GM18907 (cell line): ENCODE measurements at regions not wholly inside any gene's neighbourhood (a gene's known extent, or its start where the extent isn't known, plus 50 kb on each side); places are given as distances from the start of the nearest gene placed in this dataset.

Experiments used
- ATAC-seq: cut with Tn5 transposase; IDR thresholded peaks from one replicate; pipeline ENCODE4 v1.9.1; 2021; ENCODE audit warnings: mild to moderate bottlenecking, moderate library complexity; ENCODE audit not compliant: unreplicated experiment

DNA sequence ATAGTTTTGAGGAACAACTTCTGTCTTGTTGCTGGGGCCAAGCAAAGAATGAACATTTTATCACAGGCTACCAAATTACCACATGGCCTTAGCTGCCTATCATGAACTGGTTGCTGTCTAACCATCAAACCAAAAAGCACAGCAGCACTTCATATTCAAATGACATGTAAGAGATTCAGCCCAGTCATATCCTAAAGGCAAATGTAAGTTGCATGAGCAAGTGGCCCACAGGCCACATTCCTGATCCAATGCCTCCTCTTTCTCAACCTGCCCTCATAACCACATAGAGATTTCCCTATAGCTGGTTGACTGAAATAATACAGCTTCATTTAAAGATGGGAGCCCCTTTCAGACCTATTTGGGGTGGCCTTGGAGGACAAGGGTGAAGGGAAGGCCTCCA lies 572.3 kb downstream of the IRS1 start:
- ATAC-seq: no peak

DNA sequence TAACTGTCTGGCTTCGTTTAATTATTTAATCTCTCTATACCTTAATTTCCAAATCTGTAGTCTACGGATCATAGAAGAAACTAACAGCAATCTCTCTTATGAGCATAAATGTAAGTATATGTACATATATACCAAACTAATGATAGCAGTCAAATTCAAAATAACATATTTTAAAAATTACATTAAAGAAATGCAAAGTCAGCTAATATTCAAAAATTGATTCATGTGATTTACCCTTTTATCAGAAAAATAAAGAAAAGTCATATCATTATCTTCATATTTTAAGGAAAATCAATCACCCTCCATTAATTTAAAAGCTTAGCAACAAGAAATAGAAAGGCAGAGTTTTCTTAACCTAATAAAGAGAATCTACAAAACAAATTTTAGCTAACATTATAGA lies 575.9 kb downstream of the IRS1 start:
- no peak for ATAC-seq

DNA sequence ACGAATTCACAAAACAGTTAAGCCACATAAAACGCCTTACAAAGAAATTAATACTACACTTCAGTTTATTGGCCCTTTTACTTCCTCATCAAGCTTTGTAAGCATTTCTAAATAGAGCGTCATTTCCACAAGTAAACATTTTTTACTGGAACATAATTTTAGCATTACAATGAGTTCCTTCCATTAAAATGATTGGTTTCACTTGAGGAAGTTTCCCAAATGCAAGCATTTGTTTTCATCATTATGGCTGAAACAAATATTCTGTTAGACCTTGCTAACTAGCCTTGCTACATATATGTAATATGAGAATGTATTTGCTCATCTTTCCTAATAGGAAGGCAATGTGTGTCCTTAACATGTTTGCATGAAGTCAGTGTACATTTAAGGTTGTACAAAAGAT lies 579.1 kb downstream of the IRS1 start:
- no peak for ATAC-seq

DNA sequence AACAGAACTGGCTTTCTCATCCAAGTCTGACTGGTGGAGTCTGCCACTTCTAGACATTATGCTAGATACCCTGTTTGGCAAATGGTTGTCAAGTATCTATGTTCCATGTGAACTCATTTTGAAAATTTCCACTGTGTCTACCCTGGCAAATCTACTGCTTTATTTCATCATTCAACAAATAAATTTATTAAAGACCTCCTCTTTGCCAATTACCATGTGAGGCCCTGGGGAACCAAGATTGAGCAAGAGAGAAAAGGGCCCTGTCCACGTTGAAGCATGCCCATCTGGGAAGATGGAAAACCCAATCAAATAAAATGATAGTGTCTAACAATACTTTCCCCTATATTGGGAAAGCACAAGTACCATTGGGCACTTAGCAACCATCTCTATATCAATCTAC lies 582.4 kb downstream of the IRS1 start:
- no peak for ATAC-seq

DNA sequence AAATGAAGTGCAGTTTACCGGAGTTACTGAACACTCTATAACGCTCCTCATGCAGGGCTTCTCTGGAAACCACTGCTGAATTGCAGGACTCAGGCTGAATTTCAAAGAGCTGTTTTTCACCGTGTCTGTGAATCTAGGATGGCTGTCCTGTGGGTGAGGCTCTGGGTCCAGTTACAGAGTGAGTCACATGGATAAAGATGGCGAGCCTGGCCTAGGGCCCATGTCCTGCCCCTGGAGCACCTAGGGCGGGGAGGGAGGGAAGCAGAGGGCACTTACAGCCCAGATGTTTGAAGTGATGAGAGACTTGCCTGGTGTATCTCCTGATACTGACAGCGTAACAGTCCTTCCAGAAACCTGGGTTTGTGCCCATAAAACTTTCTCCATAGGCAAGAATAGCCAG lies 583.0 kb downstream of the IRS1 start:
- no peak for ATAC-seq

DNA sequence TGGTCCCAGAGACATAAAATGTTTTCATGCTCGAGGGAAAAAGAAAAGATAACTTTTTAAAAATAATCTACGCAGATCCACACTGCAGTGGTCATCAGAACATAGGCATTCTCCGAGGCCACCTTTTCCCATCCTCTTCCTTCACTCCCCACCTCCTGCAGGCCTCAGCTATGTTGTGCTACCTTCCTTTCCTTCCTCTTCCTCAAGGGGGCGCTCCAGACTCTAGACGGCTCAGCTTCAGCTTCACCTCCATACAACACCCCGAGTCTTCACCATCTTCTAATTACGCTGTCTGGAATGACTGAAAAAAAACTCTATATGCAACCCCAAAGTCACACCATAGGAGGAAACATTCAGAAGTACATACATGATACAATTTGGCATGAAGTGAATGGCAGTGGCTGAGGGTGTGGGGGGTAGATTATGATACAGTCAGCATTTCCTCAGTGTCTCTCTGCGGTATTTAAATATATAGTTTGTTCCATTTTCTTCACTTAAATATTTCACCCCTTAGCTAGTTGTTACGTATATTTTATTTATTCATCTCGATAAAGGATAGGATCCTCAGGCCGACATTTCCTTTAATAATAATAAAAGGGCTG lies 583.6 kb downstream of the IRS1 start:
- peak; percentile 87 for ATAC-seq

DNA sequence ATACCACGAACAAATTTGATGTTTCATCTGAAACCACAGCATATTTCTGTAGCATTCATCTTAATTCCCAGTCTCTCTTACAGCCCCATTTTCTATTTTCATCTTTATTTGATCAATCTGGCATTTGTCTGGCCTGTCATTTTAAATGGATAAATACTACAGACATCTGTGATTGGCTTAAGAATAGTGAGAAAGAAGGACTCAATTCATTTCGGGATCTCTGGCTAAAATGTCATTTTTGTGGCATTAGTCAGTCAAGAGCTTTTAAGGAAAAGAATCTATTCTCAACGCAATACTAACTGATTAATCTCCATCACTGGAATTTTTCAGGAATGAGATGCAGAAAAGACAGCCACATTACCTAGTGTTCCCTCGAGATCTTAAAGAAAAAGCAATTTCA lies 585.9 kb downstream of the IRS1 start:
- ATAC-seq: no peak

DNA sequence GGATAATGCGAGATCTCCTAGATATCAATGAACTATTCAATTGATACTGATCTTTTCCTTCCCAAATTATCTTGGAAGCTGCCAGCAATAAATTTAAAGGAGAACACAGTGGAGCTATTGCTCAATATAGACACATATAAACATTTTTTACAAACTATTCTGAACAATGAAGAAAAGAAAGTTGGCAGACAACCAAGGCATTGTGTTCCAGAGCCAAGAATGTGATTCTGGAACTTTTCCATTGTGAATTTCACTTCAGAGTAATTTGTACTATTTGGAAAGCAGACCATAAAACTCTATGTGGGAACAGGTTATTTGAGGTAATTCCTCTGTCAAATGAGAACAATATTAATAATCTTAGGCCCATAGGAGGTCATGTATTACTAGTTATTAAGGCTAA lies 588.2 kb downstream of the IRS1 start:
- ATAC-seq: no peak

DNA sequence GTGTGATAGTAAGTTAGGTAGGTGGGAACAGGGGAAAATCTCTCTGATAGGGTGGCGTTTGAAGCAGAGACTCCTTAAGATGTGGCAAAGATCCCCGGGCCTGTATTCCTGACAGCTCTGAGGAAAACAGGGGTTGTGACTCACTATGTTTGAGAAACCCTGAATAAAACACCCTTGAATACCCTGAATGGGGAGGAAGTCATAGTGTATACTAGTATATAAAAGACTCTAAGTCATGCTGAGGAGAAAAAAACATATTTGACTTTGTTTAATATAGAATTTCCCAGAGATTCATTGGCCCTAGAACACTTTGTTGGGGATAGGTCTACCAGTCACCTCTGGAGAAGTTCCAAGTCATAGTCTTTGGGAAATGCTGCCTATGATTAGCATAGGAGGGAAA lies 590.9 kb downstream of the IRS1 start:
- ATAC-seq: no peak

DNA sequence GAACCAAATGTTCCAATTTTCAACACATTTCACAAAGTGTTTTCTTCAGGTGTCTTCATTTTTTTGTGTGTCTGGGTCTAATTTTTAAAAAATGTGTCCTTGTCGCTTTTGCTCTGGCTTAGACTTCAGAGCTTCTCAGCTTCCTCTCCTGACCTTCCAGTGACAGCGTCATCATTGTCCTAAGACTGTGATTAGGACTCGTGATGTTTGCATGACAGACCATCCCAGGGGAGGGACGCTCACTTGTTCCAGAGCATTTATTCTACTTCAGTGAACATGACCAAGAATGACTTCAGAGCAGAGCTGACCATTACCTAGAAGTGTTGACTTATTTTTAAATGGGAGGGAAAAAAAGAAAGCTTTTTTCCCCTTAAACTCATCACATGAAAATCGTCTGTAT lies 591.9 kb downstream of the IRS1 start:
- ATAC-seq: no peak

DNA sequence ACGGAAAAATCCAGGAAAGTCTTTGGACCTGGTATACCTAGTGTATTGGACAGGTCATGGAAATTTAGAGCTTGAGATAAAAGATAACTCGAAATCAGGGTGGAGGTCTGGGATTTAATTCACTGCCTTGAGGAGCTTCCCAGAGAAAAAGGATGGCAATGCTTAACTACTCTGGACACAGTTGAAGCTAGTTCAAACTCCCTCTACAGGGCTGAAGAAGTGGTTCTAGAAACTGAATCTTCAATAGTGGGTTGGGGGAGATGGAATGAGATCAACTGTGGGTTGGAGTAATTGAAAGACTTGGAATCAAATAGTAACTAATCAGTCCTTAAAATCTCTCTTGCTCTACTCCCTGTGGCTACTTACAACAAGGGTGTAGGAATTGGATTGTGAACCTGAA lies 600.1 kb downstream of the IRS1 start:
- no peak for ATAC-seq

DNA sequence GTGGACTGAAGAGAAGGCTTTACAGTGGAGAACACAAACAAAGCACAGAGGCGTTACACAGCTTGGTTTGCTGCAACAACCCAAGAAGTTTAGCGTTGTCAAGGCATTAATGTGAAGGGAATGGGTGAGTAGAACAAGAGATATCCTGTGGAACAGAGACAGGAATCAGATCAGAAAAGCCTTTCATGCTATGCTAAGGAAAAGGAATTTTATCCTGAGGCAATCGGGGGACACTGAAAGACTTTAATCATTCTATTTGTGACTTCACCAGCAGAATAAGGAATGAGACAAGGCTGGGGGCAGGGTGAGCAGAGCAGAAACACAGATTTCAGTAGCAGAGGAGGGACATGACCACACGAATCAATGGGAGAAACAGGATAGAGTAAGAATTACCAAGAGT lies 600.7 kb downstream of the IRS1 start:
- no peak for ATAC-seq

DNA sequence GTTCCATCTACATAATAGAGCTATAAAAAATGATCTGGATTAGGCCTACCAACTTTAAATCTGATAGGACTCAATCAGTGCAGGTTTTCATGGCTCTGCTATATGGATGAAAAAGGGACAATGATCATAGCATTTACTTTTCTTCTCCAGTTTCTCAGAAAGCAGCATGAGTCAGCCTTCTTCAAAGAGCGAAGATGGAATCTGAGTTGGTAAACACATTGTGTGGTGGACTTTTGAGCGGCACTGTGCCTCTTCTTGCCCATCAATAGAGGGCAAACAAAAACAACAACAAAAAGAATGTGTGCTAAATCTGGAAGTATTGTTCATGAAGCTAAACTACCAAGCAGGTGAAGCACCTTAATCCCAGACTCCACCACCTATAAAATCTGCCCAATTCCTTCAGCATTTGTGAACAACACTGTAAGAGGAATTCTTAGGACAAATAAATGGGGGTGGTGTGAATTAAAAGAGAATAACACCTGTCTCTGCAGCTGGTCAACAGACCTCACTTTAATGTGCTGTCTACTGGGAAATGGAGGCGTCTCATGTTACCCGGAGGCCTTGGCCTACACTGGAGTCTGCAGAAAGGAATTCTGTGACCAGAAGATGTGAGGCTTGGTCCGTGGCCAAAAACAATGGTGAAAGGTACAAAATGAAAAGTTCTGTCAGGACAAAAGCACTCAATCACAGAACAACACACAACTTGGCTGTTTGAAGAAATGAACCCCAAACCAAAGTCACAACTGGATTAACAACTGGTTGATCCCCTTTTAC lies 609.0 kb downstream of the IRS1 start:
- no peak for ATAC-seq

DNA sequence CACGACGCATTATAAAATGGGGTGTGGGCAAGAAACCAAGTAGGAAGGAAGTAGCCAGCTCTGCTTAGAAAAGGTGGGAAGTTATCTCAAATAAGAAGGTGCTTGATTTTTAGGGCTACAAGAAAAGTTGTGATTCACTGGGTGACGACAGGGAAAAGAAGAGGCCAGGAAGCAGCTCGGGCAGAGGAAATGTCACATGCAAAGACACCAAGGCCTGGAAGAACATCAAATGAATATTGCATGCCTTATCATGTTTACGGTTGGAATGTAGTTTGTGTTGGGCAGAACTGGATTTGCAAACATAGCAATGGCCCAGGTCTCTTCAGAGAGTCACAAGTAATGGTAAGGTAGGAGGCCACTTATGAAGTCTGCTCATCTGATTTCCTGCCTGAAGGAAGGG lies 610.6 kb downstream of the IRS1 start:
- ATAC-seq: no peak

DNA sequence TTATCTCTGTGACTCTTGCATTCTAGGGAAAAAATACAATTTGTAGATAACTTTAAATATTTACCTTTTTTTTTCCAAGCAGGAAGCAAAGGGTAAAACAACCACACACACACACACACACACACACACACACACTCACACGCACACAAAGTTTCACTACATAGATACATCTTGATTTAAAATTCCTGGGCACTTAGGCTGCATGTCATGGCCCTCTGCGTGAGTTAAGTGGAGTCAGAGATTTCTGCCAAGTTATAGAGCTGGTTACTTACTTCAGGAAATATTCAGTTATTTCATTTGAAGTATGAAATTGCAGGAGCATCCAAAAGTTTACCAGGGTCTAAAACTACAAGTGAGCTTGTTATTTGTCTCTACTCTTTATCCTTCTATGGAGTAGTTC lies 612.0 kb downstream of the IRS1 start:
- ATAC-seq: no peak

DNA sequence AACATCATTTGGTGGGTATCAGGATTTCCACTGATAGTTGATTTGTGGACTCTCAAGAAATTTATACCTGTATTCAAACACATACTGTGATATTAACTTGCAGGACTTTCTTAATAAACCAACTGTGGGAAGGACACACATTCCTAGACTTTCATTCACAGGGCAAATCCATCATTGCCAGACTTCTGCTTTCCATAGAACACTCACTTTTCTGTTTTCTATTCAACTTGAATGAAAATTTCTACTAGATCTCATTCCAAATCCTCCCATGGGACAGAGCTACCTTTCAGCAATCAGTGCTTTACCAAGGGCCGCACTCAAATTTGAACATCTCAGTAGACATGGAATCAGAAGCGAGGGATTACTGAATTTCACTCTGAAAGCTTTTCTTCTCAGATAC lies 612.5 kb downstream of the IRS1 start:
- no peak for ATAC-seq

DNA sequence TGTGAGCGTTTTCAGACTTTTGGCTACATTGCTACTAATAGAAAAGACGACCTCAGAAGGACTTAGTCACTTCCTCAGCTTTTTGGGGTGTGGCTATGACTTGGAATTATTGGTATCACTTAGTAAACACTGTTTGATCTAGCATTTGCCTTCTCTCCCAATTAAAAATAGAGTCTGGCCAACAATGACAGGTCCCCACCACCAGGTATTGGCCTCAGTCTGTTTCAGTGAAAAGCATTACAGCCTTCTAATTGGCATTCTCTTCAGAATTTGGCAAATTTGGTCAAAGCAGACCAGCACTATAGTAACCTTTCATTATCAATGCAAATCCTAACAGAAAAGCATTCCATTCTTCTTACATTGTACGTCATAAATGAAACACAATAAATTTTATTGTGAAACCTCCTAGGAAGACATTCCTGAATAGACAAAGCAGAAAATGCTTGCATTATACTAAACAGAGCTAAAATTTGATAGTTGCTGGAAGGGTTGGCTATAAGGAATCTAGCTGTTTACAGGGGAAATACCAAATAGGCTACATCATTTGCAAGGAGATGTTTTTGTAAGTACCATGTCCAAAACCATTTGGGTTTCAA lies 613.9 kb downstream of the IRS1 start:
- ATAC-seq: no peak

DNA sequence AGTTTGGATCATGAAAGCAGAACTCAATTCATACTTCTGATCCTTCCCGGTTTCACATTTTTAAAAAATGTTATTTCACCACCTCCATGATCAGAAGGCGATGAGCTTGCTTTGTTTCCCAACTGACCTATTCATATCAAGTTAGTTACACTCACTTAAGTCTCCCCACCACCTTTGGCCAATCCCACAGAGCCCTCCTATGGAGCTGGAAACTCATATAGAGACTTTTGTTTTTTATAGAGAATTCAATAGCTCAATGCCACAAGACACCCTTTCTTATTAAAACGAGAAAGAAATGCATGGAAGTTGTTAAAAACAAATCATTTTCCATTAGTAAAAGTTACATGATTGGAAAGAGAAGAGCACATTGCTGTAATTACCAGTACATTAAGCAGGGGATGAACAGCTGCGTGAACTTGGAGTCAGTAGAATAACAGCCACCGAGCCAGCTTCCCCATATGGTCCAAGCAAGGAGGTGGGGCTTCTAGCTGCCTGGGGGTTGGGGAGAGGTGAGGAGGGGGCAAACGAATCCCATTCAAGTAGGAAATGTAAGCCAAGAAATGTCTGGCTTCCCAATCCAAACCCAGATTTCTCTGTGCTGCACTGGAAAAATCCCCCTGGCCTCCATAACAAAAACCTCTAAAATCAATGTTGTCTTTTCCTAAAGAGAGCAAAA lies 614.5 kb downstream of the IRS1 start:
- no peak for ATAC-seq

DNA sequence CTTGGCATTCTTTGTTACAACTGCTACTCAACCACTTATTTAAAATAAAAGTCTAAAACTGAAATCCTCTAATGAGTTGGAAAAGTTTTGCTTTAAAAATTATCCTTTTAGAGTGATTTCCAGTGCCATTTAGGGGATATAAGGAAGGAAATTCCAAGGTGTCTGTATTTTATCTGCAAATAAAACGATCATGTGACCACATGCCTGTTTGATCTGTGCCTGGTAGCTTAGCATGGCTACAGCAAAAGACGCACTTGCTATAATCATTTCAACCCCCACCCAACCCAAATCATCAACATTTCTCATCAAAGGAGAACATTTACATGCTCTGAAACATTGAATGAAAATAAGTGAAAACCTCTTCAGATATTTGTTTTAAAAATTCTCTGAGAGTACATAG lies 615.1 kb downstream of the IRS1 start:
- no peak for ATAC-seq

DNA sequence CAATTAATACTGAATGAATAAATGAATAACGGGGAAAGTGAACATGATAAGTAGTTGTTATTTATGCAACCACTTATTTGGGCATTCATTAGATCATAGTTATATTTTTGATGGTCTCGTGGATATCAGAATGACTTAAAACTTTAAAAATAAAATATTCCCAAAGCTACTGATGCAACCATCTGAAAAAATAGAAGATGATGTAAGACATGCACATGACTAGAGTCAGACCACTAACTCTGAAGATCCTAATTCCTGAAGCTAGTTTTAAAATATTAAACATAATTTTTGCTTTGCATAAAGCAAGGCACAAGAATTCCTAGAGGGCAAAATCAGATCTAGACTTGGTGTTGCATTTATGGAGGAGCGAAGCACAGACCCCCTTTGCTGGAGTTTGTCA lies 616.1 kb downstream of the IRS1 start:
- ATAC-seq: no peak

DNA sequence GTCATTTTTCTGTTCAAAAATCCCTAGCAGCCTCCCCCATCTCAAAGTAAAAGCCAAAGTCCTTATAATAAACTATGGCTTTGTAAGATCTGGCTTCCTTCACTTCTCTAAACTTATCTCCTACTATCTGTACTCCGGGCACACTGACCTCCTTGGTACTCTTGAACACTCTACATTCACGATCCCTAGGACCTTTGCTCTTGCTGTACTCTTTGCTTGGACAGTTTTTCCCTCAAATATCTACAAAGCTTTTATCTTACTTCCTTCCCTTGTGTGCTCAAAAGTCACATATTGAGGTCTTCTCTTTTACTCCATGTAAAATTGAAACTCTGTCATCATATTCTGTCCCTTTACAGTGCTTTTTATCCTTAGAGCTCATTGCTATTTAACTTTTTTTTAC lies 616.6 kb downstream of the IRS1 start:
- no peak for ATAC-seq

DNA sequence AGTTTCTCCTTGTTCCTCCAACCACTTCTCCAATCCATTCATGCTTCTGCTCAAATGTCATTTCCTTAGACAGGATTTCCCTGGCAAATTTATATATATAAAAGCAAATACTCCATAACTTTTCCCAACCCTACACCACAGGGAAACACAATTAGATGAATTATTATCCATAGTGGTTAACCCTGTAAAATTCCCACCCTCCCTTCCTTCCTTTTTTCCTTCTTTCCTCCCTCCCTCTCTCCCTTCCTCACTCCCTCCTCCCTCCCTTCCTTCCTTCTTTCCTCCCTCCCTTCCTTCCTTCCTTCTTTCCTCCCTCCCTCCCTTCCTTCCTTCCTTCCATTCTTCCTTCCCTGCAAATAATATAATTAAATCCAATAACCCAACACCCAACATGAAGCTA lies 617.7 kb downstream of the IRS1 start:
- no peak for ATAC-seq
